ENCODE measurements at regions not wholly inside any gene's neighbourhood (a gene's known extent, or its start where the extent isn't known, plus 50 kb on each side); places are given as distances from the start of the nearest gene placed in this dataset.

DNA sequence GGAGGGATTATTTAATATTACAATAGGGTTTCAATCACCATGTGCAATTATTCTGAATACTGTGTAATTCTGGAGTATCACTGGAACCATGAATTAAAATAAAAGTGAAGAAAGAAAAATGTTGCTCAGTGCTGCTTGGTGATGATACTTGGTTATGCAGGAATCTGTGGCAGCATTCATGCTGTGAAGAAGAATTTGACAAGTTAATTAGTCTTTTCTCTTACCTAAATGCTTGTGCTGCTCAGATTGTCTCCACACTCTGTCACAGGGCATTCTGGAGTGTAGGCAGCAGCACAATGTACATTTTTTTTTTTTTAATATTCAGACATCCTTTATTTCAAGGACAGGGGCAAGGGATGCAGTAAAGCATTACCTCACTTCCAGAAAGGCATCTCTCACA is 749.3 kb upstream of the CADM2 start:
- TF ChIP-seq, protein P1, sequence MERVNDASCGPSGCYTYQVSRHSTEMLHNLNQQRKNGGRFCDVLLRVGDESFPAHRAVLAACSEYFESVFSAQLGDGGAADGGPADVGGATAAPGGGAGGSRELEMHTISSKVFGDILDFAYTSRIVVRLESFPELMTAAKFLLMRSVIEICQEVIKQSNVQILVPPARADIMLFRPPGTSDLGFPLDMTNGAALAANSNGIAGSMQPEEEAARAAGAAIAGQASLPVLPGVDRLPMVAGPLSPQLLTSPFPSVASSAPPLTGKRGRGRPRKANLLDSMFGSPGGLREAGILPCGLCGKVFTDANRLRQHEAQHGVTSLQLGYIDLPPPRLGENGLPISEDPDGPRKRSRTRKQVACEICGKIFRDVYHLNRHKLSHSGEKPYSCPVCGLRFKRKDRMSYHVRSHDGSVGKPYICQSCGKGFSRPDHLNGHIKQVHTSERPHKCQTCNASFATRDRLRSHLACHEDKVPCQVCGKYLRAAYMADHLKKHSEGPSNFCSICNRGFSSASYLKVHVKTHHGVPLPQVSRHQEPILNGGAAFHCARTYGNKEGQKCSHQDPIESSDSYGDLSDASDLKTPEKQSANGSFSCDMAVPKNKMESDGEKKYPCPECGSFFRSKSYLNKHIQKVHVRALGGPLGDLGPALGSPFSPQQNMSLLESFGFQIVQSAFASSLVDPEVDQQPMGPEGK (CRISPR knock-in tag; IDR thresholded peaks at IDR 0.05; ENCODE audit: borderline replicate concordance) = no peak
- TF ChIP-seq RARB (CRISPR knock-in tag; IDR thresholded peaks at IDR 0.05) (no peak), ZNF8 (CRISPR knock-in tag; IDR thresholded peaks at IDR 0.05) (no peak), ARNTL (CRISPR knock-in tag; IDR thresholded peaks at IDR 0.05; ENCODE audit: borderline replicate concordance, low read depth) (no peak), GLIS3 (CRISPR knock-in tag; IDR thresholded peaks at IDR 0.05) (no peak), ZNF565 (CRISPR knock-in tag; conservative IDR thresholded peaks at IDR 0.05; ENCODE audit: low read depth) (no peak), TCF4 (CRISPR knock-in tag; IDR thresholded peaks at IDR 0.05; ENCODE audit: borderline replicate concordance) (no peak), ISL1 (CRISPR knock-in tag; IDR thresholded peaks at IDR 0.05) (no peak)
- TF ChIP-seq, protein P2, sequence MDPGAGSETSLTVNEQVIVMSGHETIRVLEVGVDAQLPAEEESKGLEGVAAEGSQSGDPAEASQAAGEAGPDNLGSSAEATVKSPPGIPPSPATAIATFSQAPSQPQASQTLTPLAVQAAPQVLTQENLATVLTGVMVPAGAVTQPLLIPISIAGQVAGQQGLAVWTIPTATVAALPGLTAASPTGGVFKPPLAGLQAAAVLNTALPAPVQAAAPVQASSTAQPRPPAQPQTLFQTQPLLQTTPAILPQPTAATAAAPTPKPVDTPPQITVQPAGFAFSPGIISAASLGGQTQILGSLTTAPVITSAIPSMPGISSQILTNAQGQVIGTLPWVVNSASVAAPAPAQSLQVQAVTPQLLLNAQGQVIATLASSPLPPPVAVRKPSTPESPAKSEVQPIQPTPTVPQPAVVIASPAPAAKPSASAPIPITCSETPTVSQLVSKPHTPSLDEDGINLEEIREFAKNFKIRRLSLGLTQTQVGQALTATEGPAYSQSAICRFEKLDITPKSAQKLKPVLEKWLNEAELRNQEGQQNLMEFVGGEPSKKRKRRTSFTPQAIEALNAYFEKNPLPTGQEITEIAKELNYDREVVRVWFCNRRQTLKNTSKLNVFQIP (CRISPR knock-in tag; IDR thresholded peaks at IDR 0.05; ENCODE audit: borderline replicate concordance, low read depth) = no peak
- TF ChIP-seq, protein P3, sequence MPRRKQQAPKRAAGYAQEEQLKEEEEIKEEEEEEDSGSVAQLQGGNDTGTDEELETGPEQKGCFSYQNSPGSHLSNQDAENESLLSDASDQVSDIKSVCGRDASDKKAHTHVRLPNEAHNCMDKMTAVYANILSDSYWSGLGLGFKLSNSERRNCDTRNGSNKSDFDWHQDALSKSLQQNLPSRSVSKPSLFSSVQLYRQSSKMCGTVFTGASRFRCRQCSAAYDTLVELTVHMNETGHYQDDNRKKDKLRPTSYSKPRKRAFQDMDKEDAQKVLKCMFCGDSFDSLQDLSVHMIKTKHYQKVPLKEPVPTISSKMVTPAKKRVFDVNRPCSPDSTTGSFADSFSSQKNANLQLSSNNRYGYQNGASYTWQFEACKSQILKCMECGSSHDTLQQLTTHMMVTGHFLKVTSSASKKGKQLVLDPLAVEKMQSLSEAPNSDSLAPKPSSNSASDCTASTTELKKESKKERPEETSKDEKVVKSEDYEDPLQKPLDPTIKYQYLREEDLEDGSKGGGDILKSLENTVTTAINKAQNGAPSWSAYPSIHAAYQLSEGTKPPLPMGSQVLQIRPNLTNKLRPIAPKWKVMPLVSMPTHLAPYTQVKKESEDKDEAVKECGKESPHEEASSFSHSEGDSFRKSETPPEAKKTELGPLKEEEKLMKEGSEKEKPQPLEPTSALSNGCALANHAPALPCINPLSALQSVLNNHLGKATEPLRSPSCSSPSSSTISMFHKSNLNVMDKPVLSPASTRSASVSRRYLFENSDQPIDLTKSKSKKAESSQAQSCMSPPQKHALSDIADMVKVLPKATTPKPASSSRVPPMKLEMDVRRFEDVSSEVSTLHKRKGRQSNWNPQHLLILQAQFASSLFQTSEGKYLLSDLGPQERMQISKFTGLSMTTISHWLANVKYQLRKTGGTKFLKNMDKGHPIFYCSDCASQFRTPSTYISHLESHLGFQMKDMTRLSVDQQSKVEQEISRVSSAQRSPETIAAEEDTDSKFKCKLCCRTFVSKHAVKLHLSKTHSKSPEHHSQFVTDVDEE (CRISPR knock-in tag; IDR thresholded peaks at IDR 0.05) = no peak
- TF ChIP-seq, protein P4, sequence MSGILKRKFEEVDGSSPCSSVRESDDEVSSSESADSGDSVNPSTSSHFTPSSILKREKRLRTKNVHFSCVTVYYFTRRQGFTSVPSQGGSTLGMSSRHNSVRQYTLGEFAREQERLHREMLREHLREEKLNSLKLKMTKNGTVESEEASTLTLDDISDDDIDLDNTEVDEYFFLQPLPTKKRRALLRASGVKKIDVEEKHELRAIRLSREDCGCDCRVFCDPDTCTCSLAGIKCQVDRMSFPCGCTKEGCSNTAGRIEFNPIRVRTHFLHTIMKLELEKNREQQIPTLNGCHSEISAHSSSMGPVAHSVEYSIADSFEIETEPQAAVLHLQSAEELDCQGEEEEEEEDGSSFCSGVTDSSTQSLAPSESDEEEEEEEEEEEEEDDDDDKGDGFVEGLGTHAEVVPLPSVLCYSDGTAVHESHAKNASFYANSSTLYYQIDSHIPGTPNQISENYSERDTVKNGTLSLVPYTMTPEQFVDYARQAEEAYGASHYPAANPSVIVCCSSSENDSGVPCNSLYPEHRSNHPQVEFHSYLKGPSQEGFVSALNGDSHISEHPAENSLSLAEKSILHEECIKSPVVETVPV (CRISPR knock-in tag; IDR thresholded peaks at IDR 0.05) = no peak

DNA sequence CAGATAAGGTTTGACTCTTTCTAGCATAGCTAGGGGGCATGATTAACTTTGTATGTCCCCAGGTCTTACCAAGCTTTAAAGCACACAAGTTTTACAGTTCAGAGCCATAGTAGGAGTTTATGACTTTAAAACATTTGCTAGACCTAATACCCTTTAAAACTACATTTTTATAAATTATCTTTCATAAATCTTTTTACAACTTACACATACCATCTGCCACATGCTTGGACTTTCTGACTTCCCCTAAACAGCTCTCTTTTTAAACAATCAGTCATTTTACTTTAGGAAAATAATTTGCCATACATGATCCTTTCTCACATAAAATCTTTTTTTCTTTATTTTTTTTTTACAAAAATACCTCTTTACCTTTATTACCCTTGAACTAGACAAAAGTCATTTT is 735.3 kb upstream of the CADM2 start:
- TF ChIP-seq, protein P3 (CRISPR knock-in tag; IDR thresholded peaks at IDR 0.05) = no peak
- TF ChIP-seq ZFP30 (CRISPR knock-in tag; IDR thresholded peaks at IDR 0.05) = no peak
- TF ChIP-seq TCF4 (CRISPR knock-in tag; IDR thresholded peaks at IDR 0.05; ENCODE audit: borderline replicate concordance) = no peak
- TF ChIP-seq ZC3H10 (CRISPR knock-in tag; IDR thresholded peaks at IDR 0.05) = no peak
- TF ChIP-seq, protein P4 (CRISPR knock-in tag; IDR thresholded peaks at IDR 0.05) = no peak
- TF ChIP-seq RARB (CRISPR knock-in tag; IDR thresholded peaks at IDR 0.05) = no peak
- ATAC-seq = no peak

More for the DNA sequence above, 749.3 kb upstream of the CADM2 start:
- ATAC-seq = no peak

DNA sequence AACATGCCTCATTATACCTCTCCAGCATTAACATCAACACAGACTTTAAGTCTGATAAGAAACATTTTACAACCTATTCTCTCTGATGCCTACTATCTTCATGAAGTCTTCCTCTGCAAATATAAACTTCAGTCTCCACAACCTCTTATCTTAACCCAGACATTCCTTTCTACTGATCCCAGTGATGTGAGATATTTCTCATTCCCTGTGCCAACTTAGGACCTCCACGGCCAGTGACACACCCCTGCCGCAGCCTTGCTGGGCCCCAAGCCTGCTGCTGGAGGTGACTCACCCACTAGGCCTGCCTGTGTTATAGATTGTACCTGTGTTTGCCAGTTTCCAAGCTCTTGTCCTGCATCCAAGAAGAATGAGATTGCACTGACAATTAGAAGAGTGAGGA is 734.5 kb upstream of the CADM2 start:
- no peak for ATAC-seq
- TF ChIP-seq, protein P4 (CRISPR knock-in tag; IDR thresholded peaks at IDR 0.05) = no peak
- TF ChIP-seq, protein P5, sequence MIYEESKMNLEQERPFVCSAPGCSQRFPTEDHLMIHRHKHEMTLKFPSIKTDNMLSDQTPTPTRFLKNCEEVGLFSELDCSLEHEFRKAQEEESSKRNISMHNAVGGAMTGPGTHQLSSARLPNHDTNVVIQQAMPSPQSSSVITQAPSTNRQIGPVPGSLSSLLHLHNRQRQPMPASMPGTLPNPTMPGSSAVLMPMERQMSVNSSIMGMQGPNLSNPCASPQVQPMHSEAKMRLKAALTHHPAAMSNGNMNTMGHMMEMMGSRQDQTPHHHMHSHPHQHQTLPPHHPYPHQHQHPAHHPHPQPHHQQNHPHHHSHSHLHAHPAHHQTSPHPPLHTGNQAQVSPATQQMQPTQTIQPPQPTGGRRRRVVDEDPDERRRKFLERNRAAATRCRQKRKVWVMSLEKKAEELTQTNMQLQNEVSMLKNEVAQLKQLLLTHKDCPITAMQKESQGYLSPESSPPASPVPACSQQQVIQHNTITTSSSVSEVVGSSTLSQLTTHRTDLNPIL (CRISPR knock-in tag; IDR thresholded peaks at IDR 0.05; ENCODE audit: low read depth) = no peak
- TF ChIP-seq ESRRG (CRISPR knock-in tag; IDR thresholded peaks at IDR 0.05) = no peak
- no peak for TF ChIP-seq ZNF8 (CRISPR knock-in tag; IDR thresholded peaks at IDR 0.05)
- TF ChIP-seq, protein P2 (CRISPR knock-in tag; IDR thresholded peaks at IDR 0.05; ENCODE audit: borderline replicate concordance, low read depth) = no peak
- TF ChIP-seq ARNTL (CRISPR knock-in tag; IDR thresholded peaks at IDR 0.05; ENCODE audit: borderline replicate concordance, low read depth) = no peak
- TF ChIP-seq TCF4 (CRISPR knock-in tag; IDR thresholded peaks at IDR 0.05; ENCODE audit: borderline replicate concordance) = no peak
- no peak for TF ChIP-seq BACH2 (CRISPR knock-in tag; IDR thresholded peaks at IDR 0.05; ENCODE audit: borderline replicate concordance)
- no peak for TF ChIP-seq ZFP30 (CRISPR knock-in tag; IDR thresholded peaks at IDR 0.05)
- no peak for TF ChIP-seq TOX (CRISPR knock-in tag; IDR thresholded peaks at IDR 0.05; ENCODE audit: borderline replicate concordance)
- no peak for TF ChIP-seq SNAI2 (CRISPR knock-in tag; IDR thresholded peaks at IDR 0.05)
